Testis (tissue), 2 donors: ENCODE measurements at regions not wholly inside any gene's neighbourhood (a gene's known extent, or its start where the extent isn't known, plus 50 kb on each side); places are given as distances from the start of the nearest gene placed in this dataset.

Experiments used
- CTCF ChIP-seq, 3 experiments: fragments of 450-650 bp in 2 of 3; fragments of 200-600 bp in 1 of 3; sonication (generic) in 1 of 3; IDR thresholded peaks; one replicate each; pipeline ENCODE4 v1.5.1; 2016 to 2019; ENCODE audit warnings: antibody characterized with exemption in 3 of 3, mild to moderate bottlenecking in 2 of 3, moderate library complexity in 1 of 3
- POLR2A ChIP-seq: fragments of 450-650 bp; IDR thresholded peaks from one replicate; pipeline ENCODE4 v1.6.1; 2017; ENCODE audit warnings: antibody characterized with exemption, mild to moderate bottlenecking, moderate library complexity

- TF ChIP-seq CTCF (IDR thresholded peaks at IDR 0.05): no peak
- TF ChIP-seq POLR2A: no peak
These were observed 160.2 kb upstream of the IRF2BP2 start for GRCh38 chr1:234769986-234770795.
